ENCODE measurements at regions not wholly inside any gene's neighbourhood (a gene's known extent, or its start where the extent isn't known, plus 50 kb on each side); places are given as distances from the start of the nearest gene placed in this dataset.

DNA sequence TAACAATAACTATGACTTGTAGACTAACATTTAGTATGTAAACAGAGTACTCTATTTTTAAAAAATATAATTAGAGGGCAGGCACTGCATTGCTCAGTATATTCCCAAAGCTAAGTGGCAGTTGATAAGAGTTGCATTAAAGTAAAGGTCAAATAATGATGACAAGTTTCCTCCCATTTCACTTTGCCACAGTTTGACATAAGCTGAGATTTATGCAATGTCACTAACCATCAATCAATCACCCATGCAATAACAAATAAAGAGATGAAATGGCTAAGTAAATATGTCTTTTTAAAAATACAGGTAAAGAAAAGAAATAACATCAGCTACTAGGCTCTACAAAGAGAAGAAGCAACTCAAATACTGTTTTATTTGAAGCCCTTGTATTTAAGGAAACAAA lies 673.4 kb downstream of the PCDH18 start:
- H3K9ac ChIP-seq (ENCODE audit: low read depth in 1 of 3, low read length in 3 of 3), result no peak overlapping the region
- no peaks in the 10 kb centered on the region for H3K27me3 ChIP-seq (ENCODE audit: control insufficient read depth in 3 of 3, insufficient read depth in 3 of 3, low read length in 3 of 3)
- H3K4me3 ChIP-seq (ENCODE audit: low read length in 3 of 3), result no peak overlapping the region
- H3K36me3 ChIP-seq (ENCODE audit: control insufficient read depth in 3 of 3, insufficient read depth in 3 of 3, low read length in 3 of 3), result no peaks in the 10 kb centered on the region
- H3K4me1 ChIP-seq (ENCODE audit: control insufficient read depth in 3 of 3, insufficient read depth in 3 of 3, low read length in 3 of 3), result peaks cover 0 to 3% (median 0%) of the 10 kb centered on the region in 3 donors
- H3K9me3 ChIP-seq (ENCODE audit: control insufficient read depth in 3 of 3, low read length in 3 of 3), result no peaks in the 10 kb centered on the region
- no peak overlapping the region for H3K27ac ChIP-seq (ENCODE audit: low read depth, low read length)

DNA sequence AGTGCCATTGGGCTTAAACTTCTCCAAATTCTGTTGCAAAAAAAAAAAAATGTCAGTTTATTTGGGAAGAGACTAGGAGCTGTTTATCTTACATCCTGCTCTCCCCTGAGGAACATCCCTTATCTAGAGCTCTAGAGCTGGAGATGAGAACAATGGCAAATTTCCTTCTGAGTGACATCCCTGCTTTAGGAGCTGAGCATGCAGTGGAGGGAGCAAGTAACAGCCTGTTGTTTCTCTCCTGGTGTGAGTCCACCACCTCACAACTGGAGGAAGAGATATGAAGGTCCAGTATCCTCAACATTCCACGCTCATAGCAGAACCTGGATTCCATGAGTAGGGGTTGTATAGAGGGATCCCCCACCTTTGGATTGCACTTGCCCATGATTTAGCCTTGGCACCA lies 676.4 kb downstream of the PCDH18 start:
- Histone ChIP-seq H3K36me3 (ENCODE audit: control insufficient read depth in 3 of 3, insufficient read depth in 3 of 3, low read length in 3 of 3) (no peaks in the 10 kb centered on the region), H3K27me3 (ENCODE audit: control insufficient read depth in 3 of 3, insufficient read depth in 3 of 3, low read length in 3 of 3) (no peaks in the 10 kb centered on the region), H3K4me1 (ENCODE audit: control insufficient read depth in 3 of 3, insufficient read depth in 3 of 3, low read length in 3 of 3) (no peaks in the 10 kb centered on the region), H3K27ac (ENCODE audit: low read depth, low read length) (no peak overlapping the region), H3K4me3 (ENCODE audit: low read length in 3 of 3) (no peak overlapping the region), H3K9me3 (ENCODE audit: control insufficient read depth in 3 of 3, low read length in 3 of 3) (no peaks in the 10 kb centered on the region), H3K9ac (ENCODE audit: low read depth in 1 of 3, low read length in 3 of 3) (no peak overlapping the region)

- Histone ChIP-seq H3K27me3 (ENCODE audit: control insufficient read depth in 3 of 3, insufficient read depth in 3 of 3, low read length in 3 of 3) (no peaks in the 10 kb centered on the region), H3K4me3 (ENCODE audit: low read length in 3 of 3) (no peak overlapping the region), H3K9ac (ENCODE audit: low read depth in 1 of 3, low read length in 3 of 3) (no peak overlapping the region), H3K9me3 (ENCODE audit: control insufficient read depth in 3 of 3, low read length in 3 of 3) (no peaks in the 10 kb centered on the region), H3K36me3 (ENCODE audit: control insufficient read depth in 3 of 3, insufficient read depth in 3 of 3, low read length in 3 of 3) (no peaks in the 10 kb centered on the region), H3K4me1 (ENCODE audit: control insufficient read depth in 3 of 3, insufficient read depth in 3 of 3, low read length in 3 of 3) (no peaks in the 10 kb centered on the region), H3K27ac (ENCODE audit: low read depth, low read length) (no peak overlapping the region)
Observed at GRCh38 chr4:136850446-136850845, 681.8 kb downstream of the PCDH18 start.

DNA sequence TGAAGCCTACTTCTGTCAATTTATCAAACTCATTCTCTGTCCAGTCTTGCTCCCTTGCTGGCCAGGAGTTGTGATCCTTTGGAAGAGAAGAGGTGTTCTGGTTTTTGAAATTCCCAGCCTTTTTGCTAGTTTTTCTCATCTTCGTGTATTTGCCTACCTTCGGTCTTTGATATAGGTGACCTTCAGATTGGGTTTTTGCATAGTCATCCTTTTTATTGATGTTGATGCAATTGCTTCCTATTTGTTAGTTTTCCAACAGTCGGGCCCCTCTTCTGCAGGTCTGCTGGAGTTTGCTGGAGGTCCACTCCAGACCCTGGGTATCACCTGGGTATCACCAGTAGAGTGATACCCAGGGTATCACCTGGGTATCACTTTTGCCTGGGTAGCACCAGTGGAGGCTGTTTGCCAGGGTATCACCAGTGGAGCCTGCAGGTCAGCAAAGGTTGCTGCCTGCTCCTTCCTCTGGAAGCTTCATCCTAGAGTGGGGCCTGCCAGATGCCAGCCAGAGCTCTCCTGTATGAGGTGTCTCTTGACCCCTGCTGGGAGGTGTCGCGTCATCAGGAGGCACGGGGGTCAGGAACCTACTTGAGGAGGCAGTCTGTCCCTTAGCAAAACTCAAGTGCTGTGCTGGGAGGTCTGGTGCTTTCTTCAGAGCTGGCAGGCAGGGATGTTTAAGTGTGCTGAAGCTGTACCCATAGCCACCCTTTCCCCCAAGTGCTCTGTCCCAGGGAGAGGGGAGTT lies 684.2 kb downstream of the PCDH18 start:
- Histone ChIP-seq H3K9me3 (ENCODE audit: control insufficient read depth in 3 of 3, low read length in 3 of 3) (no peaks in the 10 kb centered on the region), H3K4me3 (ENCODE audit: low read length in 3 of 3) (no peak overlapping the region), H3K36me3 (ENCODE audit: control insufficient read depth in 3 of 3, insufficient read depth in 3 of 3, low read length in 3 of 3) (no peaks in the 10 kb centered on the region), H3K27me3 (ENCODE audit: control insufficient read depth in 3 of 3, insufficient read depth in 3 of 3, low read length in 3 of 3) (no peaks in the 10 kb centered on the region), H3K27ac (ENCODE audit: low read depth, low read length) (no peak overlapping the region), H3K4me1 (ENCODE audit: control insufficient read depth in 3 of 3, insufficient read depth in 3 of 3, low read length in 3 of 3) (no peaks in the 10 kb centered on the region), H3K9ac (ENCODE audit: low read depth in 1 of 3, low read length in 3 of 3) (no peak overlapping the region)

GRCh38 chr4:136841526-136841925 lies 690.8 kb downstream of the PCDH18 start:
- no peaks in the 10 kb centered on the region for H3K27me3 ChIP-seq (ENCODE audit: control insufficient read depth in 3 of 3, insufficient read depth in 3 of 3, low read length in 3 of 3)
- no peak overlapping the region for H3K27ac ChIP-seq (ENCODE audit: low read depth, low read length)
- H3K36me3 ChIP-seq (ENCODE audit: control insufficient read depth in 3 of 3, insufficient read depth in 3 of 3, low read length in 3 of 3), result no peaks in the 10 kb centered on the region
- H3K4me3 ChIP-seq (ENCODE audit: low read length in 3 of 3), result no peak overlapping the region
- H3K9ac ChIP-seq (ENCODE audit: low read depth in 1 of 3, low read length in 3 of 3), result no peak overlapping the region
- H3K4me1 ChIP-seq (ENCODE audit: control insufficient read depth in 3 of 3, insufficient read depth in 3 of 3, low read length in 3 of 3), result no peaks in the 10 kb centered on the region
- H3K9me3 ChIP-seq (ENCODE audit: control insufficient read depth in 3 of 3, low read length in 3 of 3), result no peaks in the 10 kb centered on the region

- H3K9ac ChIP-seq (ENCODE audit: low read depth in 1 of 3, low read length in 3 of 3), result no peak overlapping the region
- no peaks in the 10 kb centered on the region for H3K36me3 ChIP-seq (ENCODE audit: control insufficient read depth in 3 of 3, insufficient read depth in 3 of 3, low read length in 3 of 3)
- H3K27me3 ChIP-seq (ENCODE audit: control insufficient read depth in 3 of 3, insufficient read depth in 3 of 3, low read length in 3 of 3), result no peaks in the 10 kb centered on the region
- no peak overlapping the region for H3K27ac ChIP-seq (ENCODE audit: low read depth, low read length)
- no peaks in the 10 kb centered on the region for H3K9me3 ChIP-seq (ENCODE audit: control insufficient read depth in 3 of 3, low read length in 3 of 3)
- no peak overlapping the region for H3K4me3 ChIP-seq (ENCODE audit: low read length in 3 of 3)
- no peaks in the 10 kb centered on the region for H3K4me1 ChIP-seq (ENCODE audit: control insufficient read depth in 3 of 3, insufficient read depth in 3 of 3, low read length in 3 of 3)
Observed at GRCh38 chr4:136838607-136839006, 693.7 kb downstream of the PCDH18 start.

- no peaks in the 10 kb centered on the region for H3K36me3 ChIP-seq (ENCODE audit: control insufficient read depth in 3 of 3, insufficient read depth in 3 of 3, low read length in 3 of 3)
- no peaks in the 10 kb centered on the region for H3K9me3 ChIP-seq (ENCODE audit: control insufficient read depth in 3 of 3, low read length in 3 of 3)
- H3K4me3 ChIP-seq (ENCODE audit: low read length in 3 of 3), result no peak overlapping the region
- no peaks in the 10 kb centered on the region for H3K27me3 ChIP-seq (ENCODE audit: control insufficient read depth in 3 of 3, insufficient read depth in 3 of 3, low read length in 3 of 3)
- no peak overlapping the region for H3K9ac ChIP-seq (ENCODE audit: low read depth in 1 of 3, low read length in 3 of 3)
- no peaks in the 10 kb centered on the region for H3K4me1 ChIP-seq (ENCODE audit: control insufficient read depth in 3 of 3, insufficient read depth in 3 of 3, low read length in 3 of 3)
- H3K27ac ChIP-seq (ENCODE audit: low read depth, low read length), result no peak overlapping the region
Observed at GRCh38 chr4:136831553-136831952, 700.7 kb downstream of the PCDH18 start.

DNA sequence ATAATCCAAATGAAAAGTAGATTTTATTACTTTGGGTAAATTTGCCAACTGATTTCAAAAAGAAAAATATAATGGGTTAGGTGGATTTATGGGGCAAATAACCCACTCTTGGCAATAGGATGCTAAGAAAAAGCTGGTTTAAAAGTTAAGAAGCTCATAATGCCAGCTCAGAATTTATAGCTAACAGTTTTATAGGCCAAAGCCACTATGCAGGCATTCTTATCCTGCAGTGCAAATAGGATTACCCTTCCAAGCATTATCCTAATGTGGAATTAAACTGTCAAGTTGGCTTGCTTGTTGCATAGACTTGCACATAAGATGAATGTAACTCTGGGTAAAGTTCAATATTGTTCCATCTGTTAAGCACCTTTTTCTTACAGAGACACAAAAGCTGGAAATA lies 703.0 kb downstream of the PCDH18 start:
- Histone ChIP-seq H3K27me3 (ENCODE audit: control insufficient read depth in 3 of 3, insufficient read depth in 3 of 3, low read length in 3 of 3) (no peaks in the 10 kb centered on the region), H3K27ac (ENCODE audit: low read depth, low read length) (no peak overlapping the region), H3K9me3 (ENCODE audit: control insufficient read depth in 3 of 3, low read length in 3 of 3) (no peaks in the 10 kb centered on the region), H3K4me3 (ENCODE audit: low read length in 3 of 3) (no peak overlapping the region), H3K36me3 (ENCODE audit: control insufficient read depth in 3 of 3, insufficient read depth in 3 of 3, low read length in 3 of 3) (no peaks in the 10 kb centered on the region), H3K4me1 (ENCODE audit: control insufficient read depth in 3 of 3, insufficient read depth in 3 of 3, low read length in 3 of 3) (no peaks in the 10 kb centered on the region), H3K9ac (ENCODE audit: low read depth in 1 of 3, low read length in 3 of 3) (no peak overlapping the region)

DNA sequence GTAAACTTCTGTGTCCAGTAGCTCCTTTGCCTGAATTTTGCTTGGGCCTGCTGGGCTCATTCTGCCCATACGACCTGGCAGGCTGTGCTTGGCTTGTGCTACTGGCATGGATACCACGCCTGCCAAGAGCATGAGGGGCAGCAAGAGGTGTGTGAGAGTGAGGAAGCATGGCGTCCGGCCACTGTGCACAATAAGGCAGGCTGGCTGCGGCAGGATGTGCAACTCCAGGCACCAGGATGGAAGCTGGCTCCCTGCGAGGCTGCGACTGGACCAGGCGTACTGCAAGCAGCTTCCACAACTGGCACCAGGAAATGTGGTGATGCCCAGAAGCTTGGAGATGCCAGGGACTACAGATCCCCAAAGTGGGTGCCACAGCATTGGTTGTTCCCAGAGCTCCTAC lies 709.3 kb downstream of the PCDH18 start:
- H3K4me3 ChIP-seq (ENCODE audit: low read length in 3 of 3), result no peak overlapping the region
- H3K9ac ChIP-seq (ENCODE audit: low read depth in 1 of 3, low read length in 3 of 3), result no peak overlapping the region
- H3K27ac ChIP-seq (ENCODE audit: low read depth, low read length), result no peak overlapping the region
- no peaks in the 10 kb centered on the region for H3K27me3 ChIP-seq (ENCODE audit: control insufficient read depth in 3 of 3, insufficient read depth in 3 of 3, low read length in 3 of 3)
- H3K4me1 ChIP-seq (ENCODE audit: control insufficient read depth in 3 of 3, insufficient read depth in 3 of 3, low read length in 3 of 3), result no peaks in the 10 kb centered on the region
- no peaks in the 10 kb centered on the region for H3K36me3 ChIP-seq (ENCODE audit: control insufficient read depth in 3 of 3, insufficient read depth in 3 of 3, low read length in 3 of 3)
- H3K9me3 ChIP-seq (ENCODE audit: control insufficient read depth in 3 of 3, low read length in 3 of 3), result no peaks in the 10 kb centered on the region

- Histone ChIP-seq H3K4me1 (ENCODE audit: control insufficient read depth in 3 of 3, insufficient read depth in 3 of 3, low read length in 3 of 3) (no peaks in the 10 kb centered on the region), H3K27me3 (ENCODE audit: control insufficient read depth in 3 of 3, insufficient read depth in 3 of 3, low read length in 3 of 3) (no peaks in the 10 kb centered on the region), H3K9ac (ENCODE audit: low read depth in 1 of 3, low read length in 3 of 3) (no peak overlapping the region), H3K27ac (ENCODE audit: low read depth, low read length) (no peak overlapping the region), H3K36me3 (ENCODE audit: control insufficient read depth in 3 of 3, insufficient read depth in 3 of 3, low read length in 3 of 3) (no peaks in the 10 kb centered on the region), H3K4me3 (ENCODE audit: low read length in 3 of 3) (no peak overlapping the region), H3K9me3 (ENCODE audit: control insufficient read depth in 3 of 3, low read length in 3 of 3) (no peaks in the 10 kb centered on the region)
Observed at GRCh38 chr4:136818811-136819330, 713.4 kb downstream of the PCDH18 start.
